Ascending aorta (tissue), 2 donors: ENCODE measurements at regions not wholly inside any gene's neighbourhood (a gene's known extent, or its start where the extent isn't known, plus 50 kb on each side); places are given as distances from the start of the nearest gene placed in this dataset.

Experiments used
- DNase-seq, 2 donors: peaks; one replicate each; pipeline ENCODE4 v3.0.0-alpha.2; 2019; ENCODE audit warnings: low spot score in 2 of 2
- H3K27ac ChIP-seq, 2 donors: fragments of 200-600 bp; sonication (generic); one replicate each; pipeline ENCODE4 v1.5.1; 2016 to 2017; ENCODE audit warnings: mild to moderate bottlenecking in 1 of 2
- H3K27me3 ChIP-seq: fragments of 200-600 bp; sonication (generic); one replicate; pipeline ENCODE4 v1.5.1; 2017
- H3K36me3 ChIP-seq, 2 donors: fragments of 200-600 bp; sonication (generic); one replicate each; pipeline ENCODE4 v1.5.1; 2016
- H3K4me1 ChIP-seq, 2 donors: fragments of 200-600 bp; sonication (generic); one replicate each; pipeline ENCODE4 v1.5.1; 2016 to 2017; ENCODE audit warnings: mild to moderate bottlenecking in 1 of 2
- H3K4me3 ChIP-seq, 2 donors: fragments of 200-600 bp; sonication (generic); one replicate each; pipeline ENCODE4 v1.5.1; 2016 to 2017; ENCODE audit warnings: mild to moderate bottlenecking in 1 of 2
- H3K9me3 ChIP-seq, 2 donors: fragments of 200-600 bp; sonication (generic); one replicate each; pipeline ENCODE4 v1.5.1; 2016
- CTCF ChIP-seq, 3 experiments: fragments of 200-600 bp in 2 of 3; fragments of 450-650 bp in 1 of 3; sonication (generic) in 2 of 3; IDR thresholded peaks; one replicate each; pipeline ENCODE4 v1.5.1; 2016 to 2019; ENCODE audit warnings: antibody characterized with exemption in 3 of 3, mild to moderate bottlenecking in 1 of 3, moderate library complexity in 1 of 3
- intact Hi-C: fragments of 100-400 bp; cut with DNase I; formaldehyde crosslinking; loops from one replicate; pipeline ENCODE4 v1.15.1; 2023

- intact Hi-C loops = no loop called here
- Histone ChIP-seq H3K9me3 (no peaks in the 10 kb centered on the region), H3K27ac (no peak overlapping the region), H3K27me3 (no peaks in the 10 kb centered on the region), H3K4me3 (no peak overlapping the region), H3K36me3 (no peaks in the 10 kb centered on the region), H3K4me1 (peaks cover 14 to 15% of the 10 kb centered on the region in 2 donors)
- TF ChIP-seq CTCF (IDR thresholded peaks at IDR 0.05) = no peak
- no peak for DNase-seq
These were observed 314.5 kb downstream of the SEC14L1 start for GRCh38 chr17:77455111-77455890.

GRCh38 chr17:77455891-77456260 is 315.1 kb downstream of the SEC14L1 start:
- no peak overlapping the region for H3K27ac ChIP-seq
- H3K4me3 ChIP-seq = no peak overlapping the region
- H3K36me3 ChIP-seq = no peaks in the 10 kb centered on the region
- TF ChIP-seq CTCF (IDR thresholded peaks at IDR 0.05) = no peak
- DNase-seq = no peak
- intact Hi-C loops = no loop called here
- H3K9me3 ChIP-seq = no peaks in the 10 kb centered on the region
- peaks cover 11 to 12% of the 10 kb centered on the region in 2 donors for H3K4me1 ChIP-seq
- no peaks in the 10 kb centered on the region for H3K27me3 ChIP-seq

GRCh38 chr17:77456271-77456950 is 315.6 kb downstream of the SEC14L1 start:
- intact Hi-C loops = no loop called here
- no peak for TF ChIP-seq CTCF (IDR thresholded peaks at IDR 0.05)
- peaks cover 7% of the 10 kb centered on the region in 2 donors for H3K4me1 ChIP-seq
- no peaks in the 10 kb centered on the region for H3K27me3 ChIP-seq
- no peak overlapping the region for H3K27ac ChIP-seq
- H3K4me3 ChIP-seq = no peak overlapping the region
- no peaks in the 10 kb centered on the region for H3K9me3 ChIP-seq
- no peaks in the 10 kb centered on the region for H3K36me3 ChIP-seq
- no peak for DNase-seq

- Histone ChIP-seq H3K27me3 (no peaks in the 10 kb centered on the region), H3K36me3 (no peaks in the 10 kb centered on the region), H3K4me3 (no peak overlapping the region), H3K9me3 (no peaks in the 10 kb centered on the region), H3K4me1 (peaks cover 3 to 6% of the 10 kb centered on the region in 2 donors), H3K27ac (no peak overlapping the region)
- TF ChIP-seq CTCF (IDR thresholded peaks at IDR 0.05) = no peak
- DNase-seq = no peak
- intact Hi-C loops = no loop called here
These were observed 316.3 kb downstream of the SEC14L1 start for GRCh38 chr17:77456951-77457548.

- Histone ChIP-seq H3K9me3 (no peaks in the 10 kb centered on the region), H3K36me3 (no peaks in the 10 kb centered on the region), H3K4me1 (no peaks in the 10 kb centered on the region), H3K27me3 (no peaks in the 10 kb centered on the region), H3K27ac (no peak overlapping the region), H3K4me3 (no peak overlapping the region)
- intact Hi-C loops = no loop called here
- no peak for DNase-seq
- TF ChIP-seq CTCF (IDR thresholded peaks at IDR 0.05) = no peak
These were observed 316.9 kb downstream of the SEC14L1 start for GRCh38 chr17:77457572-77458201.
